LNCAP (cell line): ENCODE measurements at regions not wholly inside any gene's neighbourhood (a gene's known extent, or its start where the extent isn't known, plus 50 kb on each side); places are given as distances from the start of the nearest gene placed in this dataset.

ENCODE experiments used
- CTCF ChIP-seq: fragments of 450-650 bp; IDR thresholded peaks from 2 replicates; pipeline ENCODE4 v1.5.1; 2017; ENCODE audit warnings: mild to moderate bottlenecking

GRCh38 chr13:90702050-90702449 lies 645.4 kb upstream of the MIR17HG start:
- TF ChIP-seq CTCF = no peak

- no peak for TF ChIP-seq CTCF
Measured at GRCh38 chr13:90706631-90707030, 640.9 kb upstream of the MIR17HG start.

GRCh38 chr13:90708128-90708527 lies 639.4 kb upstream of the MIR17HG start:
- no peak for TF ChIP-seq CTCF

DNA sequence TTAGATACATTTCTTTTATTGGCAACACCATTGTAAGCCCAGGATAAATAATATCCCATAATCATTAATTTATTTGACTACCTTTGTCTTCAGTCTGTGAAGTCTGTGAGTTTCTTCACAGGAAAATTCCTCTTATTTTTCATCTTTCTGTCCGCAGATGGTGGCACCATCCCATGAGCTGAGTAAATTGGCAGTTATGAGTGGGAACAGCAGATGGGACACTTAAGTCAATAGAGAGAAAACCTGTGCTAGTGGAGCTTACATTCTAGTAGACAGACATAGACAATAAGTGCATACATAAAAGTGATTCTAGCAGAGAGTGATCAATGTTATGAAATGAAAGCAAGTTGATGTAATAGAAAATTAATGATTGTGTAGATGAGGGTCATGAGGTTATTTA lies 638.2 kb upstream of the MIR17HG start:
- TF ChIP-seq CTCF = no peak

GRCh38 chr13:90710164-90710759 lies 637.2 kb upstream of the MIR17HG start:
- no peak for TF ChIP-seq CTCF

DNA sequence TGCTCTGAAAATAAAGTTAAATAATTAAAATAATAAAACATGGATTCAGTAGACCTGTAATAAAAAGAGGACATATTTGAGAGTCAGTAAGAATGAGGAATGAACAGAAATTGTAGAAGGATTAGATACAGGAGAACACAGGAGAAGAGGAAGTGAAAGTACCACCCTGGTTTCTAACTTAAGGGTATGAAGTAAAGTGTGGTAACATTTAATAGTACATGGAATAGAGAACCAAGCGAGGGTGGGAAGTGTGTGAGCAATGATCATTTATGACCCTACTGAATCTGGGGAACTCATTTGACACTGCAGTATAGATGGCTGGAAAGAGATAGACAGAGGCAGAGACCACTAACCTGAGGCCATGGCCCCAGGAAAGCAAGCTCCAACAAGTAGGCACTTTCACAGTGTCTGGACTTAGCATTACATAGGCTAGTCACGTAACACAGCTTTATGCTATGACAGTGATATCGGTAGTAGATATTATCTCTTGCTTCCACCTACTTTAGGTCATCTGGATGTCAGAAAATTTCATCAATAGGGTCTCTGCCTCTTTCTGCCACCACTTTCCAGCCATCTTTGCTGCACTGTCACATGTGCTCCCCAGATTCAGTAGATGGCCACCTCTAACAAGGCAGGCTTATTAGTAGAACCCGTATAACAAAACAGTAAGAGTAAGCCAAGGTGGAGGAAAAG lies 633.9 kb upstream of the MIR17HG start:
- TF ChIP-seq CTCF = no peak

DNA sequence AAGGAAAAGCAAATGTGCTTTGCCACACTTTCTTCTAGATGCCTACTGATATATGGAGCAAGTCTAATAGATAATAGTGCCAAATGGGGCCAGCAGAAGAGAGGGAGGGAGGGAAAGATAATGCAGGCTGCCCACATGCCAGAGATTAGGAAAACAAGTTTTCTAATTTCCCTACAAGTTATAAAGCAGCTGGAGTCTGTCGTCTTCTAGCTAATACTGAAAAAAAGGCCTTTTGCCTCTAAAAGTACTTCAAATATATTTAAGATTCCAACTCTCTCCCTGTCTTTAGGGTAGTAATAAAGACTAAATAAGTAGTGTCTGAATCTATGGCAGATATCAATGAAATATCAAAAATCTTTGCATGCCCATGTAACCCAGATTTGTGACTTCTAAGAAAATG lies 632.0 kb upstream of the MIR17HG start:
- TF ChIP-seq CTCF = no peak
